Fibroblast of lung (primary cell): ENCODE measurements at regions not wholly inside any gene's neighbourhood (a gene's known extent, or its start where the extent isn't known, plus 50 kb on each side); places are given as distances from the start of the nearest gene placed in this dataset.

Experiments
- DNase-seq, 2 donors: peaks; one replicate each; pipeline versions ENCODE4 v3.0.0 to v3.0.0-alpha.2; 2010; ENCODE audit warnings: low read depth in 2 of 2
- H2AFZ ChIP-seq: 2 replicates; pipeline ENCODE4 v1.5.1; 2012; ENCODE audit warnings: low read length, control low read depth, inconsistent platforms
- H3K27ac ChIP-seq: 2 replicates; pipeline ENCODE4 v1.5.1; 2011; ENCODE audit warnings: low read length, control low read depth; ENCODE audit not compliant: insufficient read depth
- H3K27me3 ChIP-seq: 2 replicates; pipeline ENCODE4 v1.5.1; 2011; ENCODE audit warnings: mild to moderate bottlenecking, low read length; ENCODE audit not compliant: control insufficient read depth, insufficient read depth
- H3K36me3 ChIP-seq: 2 replicates; pipeline ENCODE4 v1.5.1; 2011; ENCODE audit warnings: low read length; ENCODE audit not compliant: control insufficient read depth, insufficient read depth
- H3K4me1 ChIP-seq: 2 replicates; pipeline ENCODE4 v1.5.1; 2011; ENCODE audit warnings: low read length; ENCODE audit not compliant: control insufficient read depth, insufficient read depth; ENCODE audit errors: extremely low read depth
- H3K4me2 ChIP-seq: 2 replicates; pipeline ENCODE4 v1.5.1; 2011; ENCODE audit warnings: low read length, control low read depth; ENCODE audit not compliant: insufficient read depth; ENCODE audit errors: extremely low read depth
- H3K4me3 ChIP-seq, 4 experiments: fragments of 200-600 bp in 1 of 4; sonication (generic) in 1 of 4; replicated peaks in 1 of 4; 2 replicates each; pipeline ENCODE4 v1.5.1; 2011 to 2016; ENCODE audit warnings: low read length in 4 of 4, low read depth in 3 of 4, mild to moderate bottlenecking in 3 of 4, control low read depth in 2 of 4, inconsistent platforms in 1 of 4, mixed read lengths in 1 of 4; ENCODE audit not compliant: insufficient read depth in 1 of 4; ENCODE audit errors: control extremely low read depth in 1 of 4
- H3K79me2 ChIP-seq: 2 replicates; pipeline ENCODE4 v1.5.1; 2012; ENCODE audit warnings: mild to moderate bottlenecking, low read length, inconsistent platforms; ENCODE audit not compliant: control insufficient read depth, insufficient read depth
- H3K9ac ChIP-seq: 2 replicates; pipeline ENCODE4 v1.5.1; 2011; ENCODE audit warnings: mild to moderate bottlenecking, low read length, control low read depth; ENCODE audit not compliant: insufficient read depth
- H3K9me3 ChIP-seq: 2 replicates; pipeline ENCODE4 v1.5.1; 2012; ENCODE audit warnings: low read depth, low read length; ENCODE audit not compliant: control insufficient read depth, insufficient read depth
- H4K20me1 ChIP-seq: 2 replicates; pipeline ENCODE4 v1.5.1; 2011; ENCODE audit warnings: low read length; ENCODE audit not compliant: control insufficient read depth, insufficient read depth; ENCODE audit errors: extremely low read depth
- EZH2 ChIP-seq: IDR thresholded peaks from 2 replicates; pipeline ENCODE4 v1.5.1; 2012; ENCODE audit warnings: low read length, control low read depth, mild to moderate bottlenecking; ENCODE audit errors: missing control alignments
- TF ChIP-seq, protein P1 (sequence below), 2 donors: IDR thresholded peaks in 1 of 2; conservative IDR thresholded peaks in 1 of 2; 1 replicate in 1 of 2; 2 replicates in 1 of 2; pipeline ENCODE4 v1.5.1; 2011 to 2012; ENCODE audit warnings: low read length in 2 of 2, control low read depth in 1 of 2, inconsistent platforms in 1 of 2, low read depth in 1 of 2, mild to moderate bottlenecking in 1 of 2

- no peak overlapping the region for H3K27ac ChIP-seq
- H3K4me3 ChIP-seq, result no peak overlapping the region
- no peaks in the 10 kb centered on the region for H3K9me3 ChIP-seq
- no peak for DNase-seq
- TF ChIP-seq, protein P1, sequence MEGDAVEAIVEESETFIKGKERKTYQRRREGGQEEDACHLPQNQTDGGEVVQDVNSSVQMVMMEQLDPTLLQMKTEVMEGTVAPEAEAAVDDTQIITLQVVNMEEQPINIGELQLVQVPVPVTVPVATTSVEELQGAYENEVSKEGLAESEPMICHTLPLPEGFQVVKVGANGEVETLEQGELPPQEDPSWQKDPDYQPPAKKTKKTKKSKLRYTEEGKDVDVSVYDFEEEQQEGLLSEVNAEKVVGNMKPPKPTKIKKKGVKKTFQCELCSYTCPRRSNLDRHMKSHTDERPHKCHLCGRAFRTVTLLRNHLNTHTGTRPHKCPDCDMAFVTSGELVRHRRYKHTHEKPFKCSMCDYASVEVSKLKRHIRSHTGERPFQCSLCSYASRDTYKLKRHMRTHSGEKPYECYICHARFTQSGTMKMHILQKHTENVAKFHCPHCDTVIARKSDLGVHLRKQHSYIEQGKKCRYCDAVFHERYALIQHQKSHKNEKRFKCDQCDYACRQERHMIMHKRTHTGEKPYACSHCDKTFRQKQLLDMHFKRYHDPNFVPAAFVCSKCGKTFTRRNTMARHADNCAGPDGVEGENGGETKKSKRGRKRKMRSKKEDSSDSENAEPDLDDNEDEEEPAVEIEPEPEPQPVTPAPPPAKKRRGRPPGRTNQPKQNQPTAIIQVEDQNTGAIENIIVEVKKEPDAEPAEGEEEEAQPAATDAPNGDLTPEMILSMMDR (conservative IDR thresholded peaks at IDR 0.05 in 1 of 2, IDR thresholded peaks at IDR 0.05 in 1 of 2; ENCODE audit: low read depth in 1 of 2, low read length in 2 of 2), result no peak
- no peak for TF ChIP-seq EZH2
- H3K4me1 ChIP-seq, result no peaks in the 10 kb centered on the region
- H2AFZ ChIP-seq, result no peak overlapping the region
- no peak overlapping the region for H3K4me2 ChIP-seq
- no peaks in the 10 kb centered on the region for H3K36me3 ChIP-seq
- no peaks in the 10 kb centered on the region for H3K27me3 ChIP-seq
- H3K9ac ChIP-seq, result no peak overlapping the region
- H3K79me2 ChIP-seq, result no peaks in the 10 kb centered on the region
- H4K20me1 ChIP-seq, result no peaks in the 10 kb centered on the region
These were observed 1061.7 kb upstream of the WWC1 start for GRCh38 chr5:167229751-167230150.

- Histone ChIP-seq H3K4me3 (no peak overlapping the region), H3K27me3 (no peaks in the 10 kb centered on the region), H3K27ac (no peak overlapping the region), H3K9ac (no peak overlapping the region), H3K4me1 (no peaks in the 10 kb centered on the region), H3K79me2 (no peaks in the 10 kb centered on the region), H2AFZ (no peak overlapping the region), H4K20me1 (no peaks in the 10 kb centered on the region), H3K4me2 (no peak overlapping the region), H3K36me3 (no peaks in the 10 kb centered on the region), H3K9me3 (no peaks in the 10 kb centered on the region)
- no peak for DNase-seq
- TF ChIP-seq, protein P1 (conservative IDR thresholded peaks at IDR 0.05 in 1 of 2, IDR thresholded peaks at IDR 0.05 in 1 of 2; ENCODE audit: low read depth in 1 of 2, low read length in 2 of 2), result no peak
These were observed 1061.0 kb upstream of the WWC1 start for GRCh38 chr5:167230414-167230813.

- H3K9ac ChIP-seq, result no peak overlapping the region
- no peaks in the 10 kb centered on the region for H3K9me3 ChIP-seq
- no peaks in the 10 kb centered on the region for H3K4me1 ChIP-seq
- no peaks in the 10 kb centered on the region for H3K36me3 ChIP-seq
- no peak overlapping the region for H3K4me2 ChIP-seq
- H2AFZ ChIP-seq, result no peak overlapping the region
- TF ChIP-seq, protein P1 (conservative IDR thresholded peaks at IDR 0.05 in 1 of 2, IDR thresholded peaks at IDR 0.05 in 1 of 2; ENCODE audit: low read depth in 1 of 2, low read length in 2 of 2), result no peak
- TF ChIP-seq EZH2, result no peak
- H3K27me3 ChIP-seq, result no peaks in the 10 kb centered on the region
- H3K79me2 ChIP-seq, result no peaks in the 10 kb centered on the region
- no peak overlapping the region for H3K4me3 ChIP-seq
- no peaks in the 10 kb centered on the region for H4K20me1 ChIP-seq
- peak in 1 of 2 donors; percentile 60 for DNase-seq
- H3K27ac ChIP-seq, result no peak overlapping the region
These were observed 1058.7 kb upstream of the WWC1 start for GRCh38 chr5:167232675-167233311.
